ENCODE measurements at regions not wholly inside any gene's neighbourhood (a gene's known extent, or its start where the extent isn't known, plus 50 kb on each side); places are given as distances from the start of the nearest gene placed in this dataset.

GRCh38 chr5:15245913-15246312 is 254.1 kb upstream of the FBXL7 start:
- Histone ChIP-seq H3K4me3 (ENCODE audit: low read length) (no peak overlapping the region), H3K27me3 (ENCODE audit: insufficient read depth, low read length) (no peaks in the 10 kb centered on the region), H3K4me1 (ENCODE audit: insufficient read depth, low read length) (no peaks in the 10 kb centered on the region), H3K9me3 (ENCODE audit: low read depth, low read length) (peaks cover 14% of the 10 kb centered on the region)

- Histone ChIP-seq H3K4me1 (ENCODE audit: insufficient read depth, low read length) (no peaks in the 10 kb centered on the region), H3K4me3 (ENCODE audit: low read length) (no peak overlapping the region), H3K9me3 (ENCODE audit: low read depth, low read length) (peaks cover 14% of the 10 kb centered on the region), H3K27me3 (ENCODE audit: insufficient read depth, low read length) (no peaks in the 10 kb centered on the region)
Measured at GRCh38 chr5:15243301-15244020, 256.5 kb upstream of the FBXL7 start.

GRCh38 chr5:15241216-15241821 is 258.7 kb upstream of the FBXL7 start:
- Histone ChIP-seq H3K27me3 (ENCODE audit: insufficient read depth, low read length) (no peaks in the 10 kb centered on the region), H3K4me3 (ENCODE audit: low read length) (no peak overlapping the region), H3K9me3 (ENCODE audit: low read depth, low read length) (peaks cover 13% of the 10 kb centered on the region), H3K4me1 (ENCODE audit: insufficient read depth, low read length) (no peaks in the 10 kb centered on the region)

- Histone ChIP-seq H3K27me3 (ENCODE audit: insufficient read depth, low read length) (no peaks in the 10 kb centered on the region), H3K9me3 (ENCODE audit: low read depth, low read length) (no peaks in the 10 kb centered on the region), H3K4me3 (ENCODE audit: low read length) (no peak overlapping the region), H3K4me1 (ENCODE audit: insufficient read depth, low read length) (no peaks in the 10 kb centered on the region)
Measured at GRCh38 chr5:15238006-15238405, 262.0 kb upstream of the FBXL7 start.

GRCh38 chr5:15236911-15237508 is 263.0 kb upstream of the FBXL7 start:
- Histone ChIP-seq H3K27me3 (ENCODE audit: insufficient read depth, low read length) (no peaks in the 10 kb centered on the region), H3K4me3 (ENCODE audit: low read length) (no peak overlapping the region), H3K4me1 (ENCODE audit: insufficient read depth, low read length) (no peaks in the 10 kb centered on the region), H3K9me3 (ENCODE audit: low read depth, low read length) (no peaks in the 10 kb centered on the region)

- H3K9me3 ChIP-seq (ENCODE audit: low read depth, low read length), result no peaks in the 10 kb centered on the region
Measured at GRCh38 chr5:15234911-15235310, 265.1 kb upstream of the FBXL7 start.

GRCh38 chr5:15234366-15234765 is 265.6 kb upstream of the FBXL7 start:
- H3K27me3 ChIP-seq (ENCODE audit: insufficient read depth, low read length), result no peaks in the 10 kb centered on the region
- no peak overlapping the region for H3K4me3 ChIP-seq (ENCODE audit: low read length)
- no peaks in the 10 kb centered on the region for H3K9me3 ChIP-seq (ENCODE audit: low read depth, low read length)
- H3K4me1 ChIP-seq (ENCODE audit: insufficient read depth, low read length), result no peaks in the 10 kb centered on the region

More at GRCh38 chr5:15234911-15235310, 265.1 kb upstream of the FBXL7 start:
- Histone ChIP-seq H3K4me1 (ENCODE audit: insufficient read depth, low read length) (no peaks in the 10 kb centered on the region), H3K4me3 (ENCODE audit: low read length) (no peak overlapping the region), H3K27me3 (ENCODE audit: insufficient read depth, low read length) (no peaks in the 10 kb centered on the region)

- no peaks in the 10 kb centered on the region for H3K27me3 ChIP-seq (ENCODE audit: insufficient read depth, low read length)
- no peaks in the 10 kb centered on the region for H3K9me3 ChIP-seq (ENCODE audit: low read depth, low read length)
- no peak overlapping the region for H3K4me3 ChIP-seq (ENCODE audit: low read length)
- no peaks in the 10 kb centered on the region for H3K4me1 ChIP-seq (ENCODE audit: insufficient read depth, low read length)
Measured at GRCh38 chr5:15233566-15233965, 266.4 kb upstream of the FBXL7 start.

GRCh38 chr5:15222156-15222555 is 277.8 kb upstream of the FBXL7 start:
- H3K4me3 ChIP-seq (ENCODE audit: low read length), result no peak overlapping the region
- H3K9me3 ChIP-seq (ENCODE audit: low read depth, low read length), result no peaks in the 10 kb centered on the region
- H3K27me3 ChIP-seq (ENCODE audit: insufficient read depth, low read length), result no peaks in the 10 kb centered on the region
- H3K4me1 ChIP-seq (ENCODE audit: insufficient read depth, low read length), result no peaks in the 10 kb centered on the region

GRCh38 chr5:15220642-15221173 is 279.3 kb upstream of the FBXL7 start:
- Histone ChIP-seq H3K4me1 (ENCODE audit: insufficient read depth, low read length) (no peaks in the 10 kb centered on the region), H3K9me3 (ENCODE audit: low read depth, low read length) (no peaks in the 10 kb centered on the region), H3K4me3 (ENCODE audit: low read length) (no peak overlapping the region), H3K27me3 (ENCODE audit: insufficient read depth, low read length) (no peaks in the 10 kb centered on the region)

- Histone ChIP-seq H3K4me3 (ENCODE audit: low read length) (no peak overlapping the region), H3K9me3 (ENCODE audit: low read depth, low read length) (no peaks in the 10 kb centered on the region), H3K4me1 (ENCODE audit: insufficient read depth, low read length) (no peaks in the 10 kb centered on the region), H3K27me3 (ENCODE audit: insufficient read depth, low read length) (no peaks in the 10 kb centered on the region)
Measured at GRCh38 chr5:15215056-15215455, 284.9 kb upstream of the FBXL7 start.

- Histone ChIP-seq H3K4me1 (ENCODE audit: insufficient read depth, low read length) (no peaks in the 10 kb centered on the region), H3K27me3 (ENCODE audit: insufficient read depth, low read length) (no peaks in the 10 kb centered on the region), H3K4me3 (ENCODE audit: low read length) (no peak overlapping the region), H3K9me3 (ENCODE audit: low read depth, low read length) (no peaks in the 10 kb centered on the region)
Measured at GRCh38 chr5:15214010-15214409, 286.0 kb upstream of the FBXL7 start.

- Histone ChIP-seq H3K4me3 (ENCODE audit: low read length) (no peak overlapping the region), H3K27me3 (ENCODE audit: insufficient read depth, low read length) (no peaks in the 10 kb centered on the region), H3K4me1 (ENCODE audit: insufficient read depth, low read length) (no peaks in the 10 kb centered on the region), H3K9me3 (ENCODE audit: low read depth, low read length) (no peaks in the 10 kb centered on the region)
Measured at GRCh38 chr5:15209053-15209762, 290.8 kb upstream of the FBXL7 start.

- no peaks in the 10 kb centered on the region for H3K4me1 ChIP-seq (ENCODE audit: insufficient read depth, low read length)
- no peaks in the 10 kb centered on the region for H3K9me3 ChIP-seq (ENCODE audit: low read depth, low read length)
- H3K4me3 ChIP-seq (ENCODE audit: low read length), result no peak overlapping the region
- H3K27me3 ChIP-seq (ENCODE audit: insufficient read depth, low read length), result no peaks in the 10 kb centered on the region
Measured at GRCh38 chr5:15206133-15206532, 293.8 kb upstream of the FBXL7 start.

GRCh38 chr5:15203376-15203775 is 296.6 kb upstream of the FBXL7 start:
- H3K27me3 ChIP-seq (ENCODE audit: insufficient read depth, low read length), result no peaks in the 10 kb centered on the region
- H3K4me3 ChIP-seq (ENCODE audit: low read length), result no peak overlapping the region
- H3K9me3 ChIP-seq (ENCODE audit: low read depth, low read length), result no peaks in the 10 kb centered on the region
- H3K4me1 ChIP-seq (ENCODE audit: insufficient read depth, low read length), result no peaks in the 10 kb centered on the region
